ENCODE measurements at regions not wholly inside any gene's neighbourhood (a gene's known extent, or its start where the extent isn't known, plus 50 kb on each side); places are given as distances from the start of the nearest gene placed in this dataset.
"Not testable (repeated sequence)": the region's sequence is repeated elsewhere in the genome, so short reads cannot be mapped to it uniquely, and the experiment has no call there.

DNA sequence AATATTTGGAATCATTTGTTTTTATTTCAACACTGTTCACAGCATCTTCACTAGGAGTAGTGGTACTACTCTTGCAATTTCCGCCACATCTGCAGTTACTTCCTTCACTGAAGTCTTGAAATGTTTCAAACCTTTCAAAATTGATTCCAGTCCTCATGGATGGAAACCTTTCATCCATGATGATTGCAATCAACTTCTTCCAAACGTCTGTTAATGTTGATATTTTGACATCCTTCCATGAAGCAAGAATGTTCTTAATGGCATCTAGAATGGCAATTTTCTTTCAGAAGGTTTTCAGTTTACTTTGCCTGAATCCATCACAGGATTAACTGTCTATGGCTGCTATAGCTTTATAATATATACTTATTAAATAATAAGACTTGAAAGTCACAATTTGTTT lies 736.8 kb upstream of the CA10 start:
- DNase-seq (ENCODE audit: low spot score), result no peak

DNA sequence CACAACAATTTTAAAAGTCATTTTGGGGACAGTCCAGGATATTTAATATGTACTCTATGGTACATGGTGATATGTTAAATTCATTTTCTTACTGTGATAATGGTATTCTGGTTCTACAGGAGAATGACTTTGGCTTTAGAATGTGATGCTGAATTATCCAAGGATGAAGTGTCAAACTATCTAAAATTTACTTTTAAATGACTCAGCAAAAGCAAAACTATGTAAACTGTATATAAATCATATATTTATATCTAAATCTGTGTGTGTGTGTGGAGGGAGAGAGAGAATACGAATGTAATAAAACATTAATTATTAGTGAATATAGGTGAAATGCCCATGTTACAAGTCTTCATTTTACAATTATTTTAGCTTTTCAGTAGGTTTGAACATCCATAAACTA lies 733.8 kb upstream of the CA10 start:
- DNase-seq (ENCODE audit: low spot score), result no peak

DNA sequence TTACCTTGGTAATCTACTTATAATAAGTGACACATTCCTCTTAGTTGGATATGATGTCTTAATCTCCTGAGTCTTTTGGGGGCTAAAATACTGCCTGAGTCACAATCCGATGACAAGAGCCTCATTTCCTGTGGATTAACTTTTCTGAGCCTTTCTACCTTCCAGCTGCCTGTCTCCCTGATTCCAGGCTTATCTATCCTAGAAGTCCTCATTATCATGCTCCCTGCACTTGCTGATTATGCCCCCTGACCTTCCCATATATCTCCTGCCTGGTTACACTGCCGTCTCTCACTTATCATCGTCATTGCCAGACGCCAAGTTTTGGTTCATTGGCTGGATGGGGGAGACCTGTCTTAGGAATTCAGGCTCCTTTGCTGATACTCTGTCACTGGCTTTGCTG lies 727.4 kb upstream of the CA10 start:
- DNase-seq (ENCODE audit: low spot score), result no peak

DNA sequence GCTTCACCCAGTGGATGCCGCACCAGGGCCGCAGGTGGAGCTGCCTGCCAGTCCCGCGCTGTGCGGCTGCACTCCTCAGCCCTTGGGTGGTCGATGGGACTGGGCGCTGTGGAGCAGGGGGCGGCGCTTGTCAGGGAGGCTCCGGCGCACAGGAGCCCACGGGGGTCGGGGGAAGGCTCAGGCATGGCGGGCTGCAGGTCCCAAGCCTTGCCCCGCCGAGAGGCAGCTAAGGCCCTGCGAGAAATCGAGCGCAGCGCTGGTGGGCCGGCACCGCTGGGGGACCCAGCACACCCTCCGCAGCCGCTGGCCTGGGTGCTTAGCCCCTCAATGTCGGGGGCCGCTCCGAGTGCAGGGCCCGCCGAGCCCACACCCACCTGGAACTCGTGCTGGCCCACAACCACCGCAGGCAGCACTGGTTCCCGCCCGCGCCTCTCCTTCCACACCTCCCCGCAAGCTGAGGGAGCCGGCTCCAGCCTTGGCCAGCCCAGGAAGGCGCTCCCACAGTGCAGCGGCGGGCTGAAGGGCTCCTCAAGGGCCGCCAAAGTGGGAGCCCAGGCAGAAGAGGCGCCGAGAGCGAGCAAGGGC lies 725.5 kb upstream of the CA10 start:
- not testable (repeated sequence) for DNase-seq (ENCODE audit: low spot score)

DNA sequence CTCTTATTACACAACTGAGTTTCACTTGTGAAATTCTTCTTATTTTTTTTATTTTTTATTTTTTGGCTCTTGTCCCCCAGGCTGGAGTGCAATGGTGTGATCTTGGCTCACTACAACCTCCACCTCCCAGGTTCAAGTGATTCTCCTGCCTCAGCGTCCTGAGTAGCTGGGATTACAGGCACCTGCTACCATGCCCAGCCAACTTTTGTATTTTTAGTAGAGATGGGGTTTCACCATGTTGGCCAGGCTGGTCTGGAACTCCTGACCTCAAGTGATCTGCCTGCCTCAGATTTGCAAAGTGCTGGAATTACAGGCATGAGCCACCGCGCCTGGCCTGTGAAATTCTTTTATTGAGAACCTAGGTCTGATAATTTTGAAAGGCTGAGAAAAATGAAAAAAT lies 688.3 kb upstream of the CA10 start:
- DNase-seq (ENCODE audit: low spot score), result not testable (repeated sequence)

DNA sequence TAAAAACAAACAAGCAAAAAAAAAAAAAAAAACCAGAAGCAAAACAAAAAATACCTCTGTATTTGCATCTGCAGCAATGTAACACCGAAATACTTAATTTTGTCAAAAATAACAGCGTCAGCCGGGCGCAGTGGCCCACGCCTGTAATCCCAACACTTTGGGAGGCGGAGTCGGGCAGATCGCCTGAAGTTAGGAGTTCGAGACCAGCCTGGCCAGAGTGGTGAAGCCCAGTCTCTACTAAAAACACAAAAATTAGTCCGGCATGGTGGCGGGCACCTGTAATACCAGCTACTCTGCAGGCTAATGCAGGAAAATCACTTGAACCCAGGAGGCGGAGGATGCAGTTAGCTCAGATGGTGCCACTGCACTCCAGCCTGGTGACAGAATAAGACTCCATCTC lies 683.5 kb upstream of the CA10 start:
- DNase-seq (ENCODE audit: low spot score), result no peak

DNA sequence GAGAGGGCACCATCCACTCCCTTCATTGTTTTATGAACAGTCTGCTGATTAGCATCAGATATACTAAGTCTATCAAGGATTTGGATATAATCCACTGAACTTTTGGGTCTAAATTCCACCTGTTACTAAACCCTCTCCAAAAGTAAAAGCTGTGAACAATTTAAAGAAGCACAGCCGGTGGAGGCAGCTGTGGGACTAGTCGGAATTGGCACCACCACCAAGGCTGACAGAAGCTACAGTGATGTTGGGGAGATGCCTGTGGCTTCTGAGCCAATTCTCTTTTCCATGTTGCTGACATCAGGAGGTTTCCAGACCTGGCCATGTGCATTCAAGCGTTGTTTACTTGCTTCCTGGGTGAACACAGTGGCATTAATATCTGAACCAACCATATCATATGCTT lies 679.0 kb upstream of the CA10 start:
- DNase-seq (ENCODE audit: low spot score), result no peak

DNA sequence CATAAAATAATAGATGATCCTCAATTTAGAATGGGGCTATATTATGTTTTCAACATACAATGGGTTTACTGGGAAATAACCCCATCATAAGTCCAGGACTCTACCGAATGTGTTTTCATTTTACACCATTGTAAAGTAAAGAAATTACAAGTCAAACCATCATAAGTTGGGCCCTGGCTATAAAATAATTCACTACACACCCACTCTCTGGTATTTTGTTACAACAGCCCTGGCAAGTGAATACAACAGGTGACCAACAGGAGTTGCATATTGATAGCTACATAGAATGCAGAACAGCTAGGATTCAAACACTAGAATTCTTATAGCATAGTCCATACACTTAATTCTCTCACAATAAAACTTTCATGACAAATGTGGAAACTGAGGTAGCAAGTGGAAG lies 673.0 kb upstream of the CA10 start:
- no peak for DNase-seq (ENCODE audit: low spot score)

DNA sequence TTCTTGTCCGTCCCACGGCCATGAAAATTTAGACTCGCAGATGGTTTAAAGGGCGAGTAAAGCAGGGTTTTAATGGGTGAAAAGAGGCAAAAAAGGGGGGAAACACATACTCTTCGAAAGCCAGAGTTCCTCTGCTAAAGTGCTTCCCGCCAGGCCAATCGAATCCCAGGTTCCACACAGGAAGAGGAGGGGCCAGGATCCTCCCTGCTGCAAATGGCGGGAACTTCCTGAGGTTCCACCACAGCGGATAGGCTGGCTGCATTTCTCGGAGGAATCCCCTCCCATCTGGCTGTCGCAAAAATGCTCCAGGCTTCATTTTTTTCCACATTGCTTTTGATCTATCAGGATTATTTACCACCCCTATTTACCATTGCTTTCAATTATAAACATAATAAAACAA lies 670.1 kb upstream of the CA10 start:
- peak; percentile 95 for DNase-seq (ENCODE audit: low spot score)

DNA sequence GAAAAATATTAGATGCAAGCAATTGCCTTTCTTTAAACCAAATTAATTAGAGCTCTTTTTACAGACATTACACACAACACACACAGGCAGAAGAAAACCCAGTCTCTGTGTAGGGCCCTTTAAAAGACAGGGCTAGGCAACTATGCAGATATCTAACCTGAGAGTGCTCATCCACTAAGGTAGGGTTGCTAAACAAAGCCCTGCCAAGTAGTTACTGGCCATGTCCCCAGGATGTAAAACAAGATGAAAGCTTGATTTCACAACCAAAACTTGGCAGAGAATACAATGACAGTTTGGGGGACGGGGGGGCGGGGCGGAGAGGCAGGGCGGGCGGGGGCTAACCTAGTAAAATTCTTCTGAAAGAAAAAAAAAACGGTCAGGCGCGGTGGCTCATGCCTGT lies 669.0 kb upstream of the CA10 start:
- peak; percentile 46 for DNase-seq (ENCODE audit: low spot score)

DNA sequence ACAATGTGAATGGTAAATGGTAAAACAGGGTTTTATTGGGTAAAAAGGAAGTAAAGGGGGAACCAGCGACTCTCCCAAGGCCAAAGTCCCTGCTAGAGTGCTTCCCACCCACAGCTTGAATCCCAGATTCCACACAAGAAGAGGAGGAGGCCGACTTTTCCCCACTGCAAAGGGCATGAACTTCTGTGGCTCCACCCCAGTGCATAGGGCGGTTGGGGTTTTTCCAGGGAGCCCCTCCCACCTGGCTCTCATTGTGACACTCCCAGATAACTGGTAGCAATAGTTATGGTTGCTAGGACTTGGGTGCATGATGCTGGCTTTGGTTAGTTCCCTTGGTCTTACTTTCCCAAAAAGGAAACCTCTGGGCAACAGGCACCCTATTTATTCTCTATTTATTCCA lies 666.0 kb upstream of the CA10 start:
- peak; percentile 7 for DNase-seq (ENCODE audit: low spot score)

DNA sequence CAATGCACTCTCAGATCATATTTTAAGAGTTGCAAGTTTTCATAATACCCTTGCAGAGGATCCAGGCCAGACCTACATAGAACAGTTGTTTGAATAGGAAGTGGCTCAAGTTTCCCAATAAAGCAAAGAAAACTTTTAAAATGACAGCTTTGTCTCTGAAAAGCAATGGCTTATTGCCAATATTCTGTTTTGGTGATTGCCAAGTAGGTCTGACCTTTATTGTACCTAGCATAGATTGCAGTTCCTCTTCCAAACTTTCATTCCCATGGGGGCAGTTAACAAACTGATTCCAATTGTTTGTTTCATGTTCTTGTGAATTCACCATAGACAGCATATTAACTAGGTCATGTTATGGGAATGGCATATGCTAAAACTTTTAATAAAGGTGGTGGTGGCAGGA lies 664.6 kb upstream of the CA10 start:
- no peak for DNase-seq (ENCODE audit: low spot score)

DNA sequence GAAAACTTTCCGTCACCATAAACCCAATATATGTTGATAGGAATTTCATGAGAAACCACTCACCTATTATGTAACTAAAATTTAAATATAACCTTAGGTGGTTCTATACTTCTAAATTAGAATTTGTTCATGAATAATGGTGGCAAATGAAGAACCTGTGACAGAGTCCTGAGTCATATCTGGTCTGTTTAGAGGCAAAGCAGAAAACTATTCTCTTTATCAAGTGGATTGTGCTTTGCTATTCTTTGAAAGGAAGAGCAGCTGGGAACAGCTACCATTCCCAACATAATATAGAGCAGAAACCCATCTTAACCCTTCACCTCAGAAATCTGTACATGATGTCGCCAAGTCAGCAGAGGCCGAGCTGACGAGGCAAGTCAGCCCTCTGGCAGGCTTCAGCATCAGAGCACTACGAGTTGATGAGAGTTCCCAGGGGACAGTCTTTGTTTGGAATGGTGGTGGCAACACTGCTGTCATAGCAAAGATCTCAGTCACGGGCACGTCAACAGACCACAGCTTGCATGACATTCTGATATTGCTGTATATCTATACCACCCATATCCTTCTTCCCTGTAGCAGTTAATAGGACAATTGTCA lies 631.9 kb upstream of the CA10 start:
- DNase-seq (ENCODE audit: low spot score), result peak; percentile 42

DNA sequence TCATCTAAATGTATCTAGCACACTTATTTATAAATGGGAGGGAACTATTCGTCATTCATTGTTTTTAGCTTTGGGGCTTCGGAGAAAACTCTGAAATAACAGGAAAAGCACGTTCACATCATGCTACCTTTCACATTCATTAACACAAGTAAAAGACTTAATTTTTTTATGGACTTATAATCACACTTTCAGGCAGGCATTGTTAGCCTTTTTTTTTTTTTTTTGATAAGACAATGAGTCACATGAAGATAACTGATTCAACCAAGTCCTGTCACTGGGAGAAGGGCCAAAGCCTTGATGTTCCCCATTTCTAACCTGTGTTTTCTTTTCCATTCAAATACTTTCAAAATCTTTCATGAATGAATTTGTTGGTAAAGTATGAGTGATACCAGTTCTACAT lies 631.3 kb upstream of the CA10 start:
- no peak for DNase-seq (ENCODE audit: low spot score)

DNA sequence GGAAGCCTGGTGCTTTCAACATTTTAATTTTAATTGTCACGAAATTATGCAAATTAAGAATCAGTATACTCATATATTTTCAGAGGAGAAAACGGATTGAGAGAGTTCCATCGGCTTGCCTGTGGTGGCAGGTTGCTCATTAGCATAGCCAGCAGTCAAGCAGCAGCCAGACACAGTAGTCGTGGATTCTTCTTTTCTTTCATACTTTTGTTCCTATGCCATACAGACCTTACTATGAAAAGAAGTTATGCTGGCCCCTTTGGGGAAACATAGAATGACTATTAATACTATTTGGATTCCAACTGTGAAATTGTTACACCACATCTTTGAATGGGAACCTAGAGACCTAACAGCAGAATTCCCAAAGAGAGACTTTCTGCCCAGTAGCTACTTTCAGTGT lies 617.7 kb upstream of the CA10 start:
- DNase-seq (ENCODE audit: low spot score), result no peak

DNA sequence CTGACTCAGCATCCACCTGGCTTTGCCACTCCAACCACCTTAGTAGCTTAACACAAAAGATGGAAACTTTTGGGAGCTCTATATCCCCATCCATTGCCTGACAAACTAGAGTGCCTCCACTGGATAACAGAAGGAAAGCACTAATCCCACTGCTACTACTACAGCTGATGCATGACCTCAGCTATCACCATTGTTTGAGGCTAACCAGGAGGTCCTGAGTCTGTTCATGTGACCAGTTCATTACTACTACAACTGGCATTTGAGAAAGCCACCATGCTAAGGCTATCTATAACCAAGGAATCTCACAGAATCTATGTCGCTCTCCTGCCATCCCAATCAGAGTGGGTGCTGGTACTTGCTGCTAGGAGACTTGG lies 604.3 kb upstream of the CA10 start:
- no peak for DNase-seq (ENCODE audit: low spot score)

DNA sequence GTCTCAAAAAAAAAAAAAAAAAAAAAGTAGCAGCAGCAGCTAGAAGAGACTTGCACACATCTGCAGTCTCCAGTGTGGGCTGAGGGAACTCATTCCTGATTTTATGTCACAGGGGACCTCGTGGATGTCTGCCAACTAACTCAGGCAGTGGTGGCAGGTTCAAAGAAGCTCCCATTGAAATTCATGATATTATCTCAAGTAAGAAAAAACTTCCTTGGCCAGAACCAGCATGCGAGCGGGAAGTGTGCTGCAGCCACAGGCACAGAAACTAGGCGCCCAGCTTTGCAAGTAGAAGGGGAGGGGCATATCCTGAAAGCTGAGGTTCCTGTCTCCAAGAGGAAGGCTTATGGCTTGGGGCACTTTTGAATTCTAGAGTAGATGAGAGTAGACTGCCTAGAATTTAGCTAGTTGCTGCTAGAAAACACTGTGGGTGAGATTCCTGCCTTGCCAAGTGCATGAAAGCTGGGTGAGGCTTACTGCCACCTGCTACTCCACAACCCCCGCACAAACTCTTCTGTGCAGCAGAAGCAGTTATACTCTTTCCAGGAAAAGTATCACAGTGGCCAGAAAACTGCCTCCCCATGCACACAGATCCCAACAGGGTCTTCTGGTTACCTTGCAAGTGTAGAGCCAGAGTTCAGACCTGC lies 603.8 kb upstream of the CA10 start:
- DNase-seq (ENCODE audit: low spot score), result no peak

DNA sequence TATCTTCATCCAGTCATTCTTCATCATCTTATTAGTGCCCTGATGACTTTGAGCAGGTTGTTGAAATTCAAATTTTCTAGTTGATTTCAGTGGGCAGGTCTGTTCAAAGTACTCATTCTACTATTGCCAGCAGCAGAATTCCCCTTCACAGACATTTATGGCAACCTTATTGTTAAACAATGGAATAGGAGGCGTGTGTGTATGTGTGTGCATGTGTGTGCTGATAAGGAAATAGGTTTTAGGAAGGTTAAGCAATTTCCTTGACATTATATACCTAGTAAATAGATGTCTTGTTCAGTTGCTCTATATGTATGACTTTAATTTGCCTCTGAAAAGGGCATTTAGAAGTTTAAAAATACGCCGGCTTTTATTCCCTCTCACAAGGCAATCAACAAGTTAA lies 601.4 kb upstream of the CA10 start:
- DNase-seq (ENCODE audit: low spot score), result no peak

DNA sequence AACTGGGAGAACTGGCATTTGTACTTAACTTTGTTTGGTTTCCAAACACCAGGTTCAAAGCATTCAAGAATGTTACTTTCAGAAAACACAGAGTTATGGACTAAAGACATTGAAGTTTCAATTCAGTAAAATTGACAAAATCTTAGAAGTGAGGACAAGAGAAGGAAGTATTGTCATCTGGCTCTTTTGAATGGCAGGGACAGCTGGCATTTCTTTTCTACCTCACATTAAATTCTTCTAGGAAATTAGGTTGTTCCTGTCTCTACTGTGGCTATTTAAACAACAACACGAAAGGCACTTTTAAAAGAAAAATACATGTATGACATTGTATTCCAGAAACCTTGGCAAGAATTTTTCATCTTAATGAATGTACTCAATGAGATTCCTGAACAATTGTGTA lies 600.0 kb upstream of the CA10 start:
- DNase-seq (ENCODE audit: low spot score), result no peak

DNA sequence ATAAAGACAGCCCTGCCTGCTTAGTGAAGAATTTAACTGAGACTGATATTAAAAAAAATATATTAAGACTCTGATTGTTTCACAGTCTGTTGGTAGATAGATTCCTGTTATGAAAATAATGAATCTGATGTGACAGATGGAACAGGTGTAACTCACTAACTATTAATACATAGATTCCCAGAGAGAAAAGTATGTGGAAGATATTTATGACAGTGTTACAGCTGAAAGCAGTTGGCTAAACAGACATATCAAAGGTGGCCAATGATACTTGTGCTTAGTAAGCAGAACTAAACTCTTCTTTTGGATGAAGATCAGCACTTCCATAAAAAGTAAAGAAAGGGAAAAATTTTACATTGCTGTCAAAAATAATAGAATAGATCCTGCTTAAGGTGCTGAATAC lies 598.2 kb upstream of the CA10 start:
- DNase-seq (ENCODE audit: low spot score), result no peak

DNA sequence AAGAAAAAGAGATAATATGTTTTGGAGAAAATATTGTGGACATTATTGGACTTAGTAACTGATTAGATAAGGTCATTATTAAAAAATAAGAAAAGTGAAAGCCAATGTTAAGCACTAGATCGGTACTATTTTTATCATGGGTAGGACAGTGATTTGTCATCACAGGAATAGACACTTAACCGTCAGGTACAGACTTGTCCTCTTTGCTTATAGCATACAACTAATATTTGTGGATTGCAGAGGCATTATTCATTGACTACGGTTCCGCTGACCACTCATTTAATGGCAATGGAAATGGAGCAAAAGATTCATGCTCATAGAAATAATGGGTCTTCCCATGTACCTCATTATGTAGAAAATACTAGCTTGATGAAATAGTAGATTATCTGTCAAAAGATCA lies 596.3 kb upstream of the CA10 start:
- DNase-seq (ENCODE audit: low spot score), result no peak

DNA sequence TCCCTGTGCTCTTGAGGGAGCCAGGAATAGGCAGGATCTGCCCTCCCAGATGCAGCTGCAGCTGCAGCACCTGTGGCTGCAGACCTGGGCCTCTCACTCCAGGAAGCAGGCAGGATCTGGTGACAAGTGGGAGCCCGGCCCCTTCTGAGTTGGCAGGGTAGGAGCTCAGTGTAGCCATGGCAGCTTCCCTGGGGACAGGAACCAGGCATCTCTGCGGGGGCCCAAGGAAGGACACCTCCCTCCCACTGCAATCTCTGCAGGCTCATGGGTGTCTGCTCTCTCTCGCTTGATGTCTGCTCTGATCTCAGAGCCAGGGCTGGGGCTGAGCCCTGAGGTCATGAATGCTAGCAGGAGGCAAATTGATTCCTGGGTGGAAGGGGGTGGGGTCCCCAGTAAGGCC lies 592.5 kb upstream of the CA10 start:
- DNase-seq (ENCODE audit: low spot score), result no peak

DNA sequence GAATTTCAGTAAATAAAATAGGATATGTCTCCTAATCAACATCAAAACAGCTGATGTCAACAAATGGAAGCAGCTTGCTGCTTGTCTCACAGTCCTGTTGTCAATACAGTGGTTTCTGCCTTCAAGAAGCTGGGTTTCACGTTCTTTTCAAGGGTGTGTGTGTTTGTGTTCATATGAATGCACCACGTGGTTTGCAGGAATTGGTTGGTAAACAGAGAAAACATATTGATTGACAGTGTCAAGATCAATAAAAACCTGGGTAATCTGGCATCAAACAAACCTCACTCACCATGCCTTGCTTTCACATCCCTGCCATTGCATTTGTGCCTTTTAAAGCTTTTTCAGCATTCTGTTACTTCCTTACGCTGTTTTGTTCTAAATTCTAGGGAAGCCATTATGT lies 585.7 kb upstream of the CA10 start:
- no peak for DNase-seq (ENCODE audit: low spot score)

DNA sequence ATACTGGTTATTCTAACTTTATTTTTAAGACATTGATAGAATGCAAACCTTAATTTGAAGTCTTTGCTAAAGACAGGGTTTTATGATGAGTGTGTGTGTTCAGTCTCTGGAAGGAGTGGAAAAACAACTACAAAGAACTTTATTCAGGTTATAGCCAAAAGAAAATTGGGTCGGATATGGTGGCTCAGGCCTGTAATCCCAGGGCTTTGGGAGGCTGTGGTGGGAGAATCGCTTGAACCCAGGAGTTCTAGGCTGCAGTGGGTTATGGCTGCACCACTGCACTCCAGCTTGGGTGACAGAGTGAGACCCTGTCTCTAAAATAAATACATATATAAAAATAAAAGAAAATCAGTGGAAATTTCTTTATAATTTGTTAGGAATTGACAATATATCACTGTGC lies 581.5 kb upstream of the CA10 start:
- DNase-seq (ENCODE audit: low spot score), result no peak
